ENCODE measurements at regions not wholly inside any gene's neighbourhood (a gene's known extent, or its start where the extent isn't known, plus 50 kb on each side); places are given as distances from the start of the nearest gene placed in this dataset.

- Histone ChIP-seq H3K27me3 (ENCODE audit: control insufficient read depth in 2 of 2, insufficient read depth in 2 of 2, low read length in 2 of 2) (no peaks in the 10 kb centered on the region), H3K4me2 (ENCODE audit: insufficient read depth, low read length) (no peak overlapping the region), H3K9ac (replicated peaks; ENCODE audit: extremely low read depth, insufficient read depth, low read length) (no peak overlapping the region), H3K27ac (ENCODE audit: insufficient read depth, low read depth, low read length) (no peak overlapping the region), H3K36me3 (ENCODE audit: control insufficient read depth in 2 of 2, extremely low read depth in 1 of 2, insufficient read depth in 2 of 2, low read length in 2 of 2) (no peaks in the 10 kb centered on the region), H3K4me1 (ENCODE audit: control insufficient read depth, extremely low read depth, insufficient read depth, low read length) (no peaks in the 10 kb centered on the region), H2AFZ (ENCODE audit: low read depth, low read length) (no peak overlapping the region), H3K79me2 (ENCODE audit: control insufficient read depth, insufficient read depth, low read length) (no peaks in the 10 kb centered on the region), H4K20me1 (replicated peaks; ENCODE audit: control insufficient read depth, extremely low read depth, insufficient read depth, low read length) (no peaks in the 10 kb centered on the region), H3K9me3 (replicated peaks; ENCODE audit: control insufficient read depth, insufficient read depth, low read length) (no peaks in the 10 kb centered on the region), H3K9me1 (replicated peaks; ENCODE audit: control insufficient read depth, extremely low read depth, insufficient read depth, low read length) (no peaks in the 10 kb centered on the region), H3K4me3 (replicated peaks in 1 of 3; ENCODE audit: insufficient read depth in 1 of 3, low read depth in 1 of 3, low read length in 3 of 3) (no peak overlapping the region)
- DNase-seq (ENCODE audit: low read depth, low spot score) (no peak), FAIRE-seq (no peak)
- TF ChIP-seq EZH2 (IDR thresholded peaks at IDR 0.05; ENCODE audit: borderline replicate concordance, low read depth, low read length, severe bottlenecking) (no peak), CTCF (IDR thresholded peaks at IDR 0.05; ENCODE audit: extremely low read depth in 1 of 2, insufficient read depth in 1 of 2, low read depth in 1 of 2, low read length in 2 of 2) (no peak), JUN (IDR thresholded peaks at IDR 0.05; ENCODE audit: borderline replicate concordance, insufficient read depth, insufficient read length, low read depth) (no peak), POLR2AphosphoS5 (IDR thresholded peaks at IDR 0.05; ENCODE audit: insufficient read depth, low read depth, low read length) (no peak), POLR2A (IDR thresholded peaks at IDR 0.05; ENCODE audit: low read depth, low read length) (no peak)
- intact Hi-C loops (cut with micrococcal nuclease): no loop called here
- ChIA-PET POLR2A (no interaction called here), CTCF (no interaction called here)
- dilution Hi-C loops (cut with MboI; ENCODE audit: extremely low pct_ligation_motif_present, low sequenced_read_pairs): no loop called here
- no TSS peak for BruUV-seq (replicated peaks)
These were observed 83.3 kb upstream of the BHLHE23 start for GRCh38 chr20:63090052-63090451.

GRCh38 chr20:63089051-63089907 is 82.5 kb upstream of the BHLHE23 start:
- Histone ChIP-seq H3K4me1 (ENCODE audit: control insufficient read depth, extremely low read depth, insufficient read depth, low read length) (no peaks in the 10 kb centered on the region), H3K4me3 (replicated peaks in 1 of 3; ENCODE audit: insufficient read depth in 1 of 3, low read depth in 1 of 3, low read length in 3 of 3) (no peak overlapping the region), H3K9me1 (replicated peaks; ENCODE audit: control insufficient read depth, extremely low read depth, insufficient read depth, low read length) (no peaks in the 10 kb centered on the region), H3K79me2 (ENCODE audit: control insufficient read depth, insufficient read depth, low read length) (no peaks in the 10 kb centered on the region), H3K9me3 (replicated peaks; ENCODE audit: control insufficient read depth, insufficient read depth, low read length) (no peaks in the 10 kb centered on the region), H3K9ac (replicated peaks; ENCODE audit: extremely low read depth, insufficient read depth, low read length) (no peak overlapping the region), H4K20me1 (replicated peaks; ENCODE audit: control insufficient read depth, extremely low read depth, insufficient read depth, low read length) (no peaks in the 10 kb centered on the region), H3K4me2 (ENCODE audit: insufficient read depth, low read length) (no peak overlapping the region), H3K27ac (ENCODE audit: insufficient read depth, low read depth, low read length) (no peak overlapping the region), H3K27me3 (ENCODE audit: control insufficient read depth in 2 of 2, insufficient read depth in 2 of 2, low read length in 2 of 2) (no peaks in the 10 kb centered on the region), H2AFZ (ENCODE audit: low read depth, low read length) (no peak overlapping the region), H3K36me3 (ENCODE audit: control insufficient read depth in 2 of 2, extremely low read depth in 1 of 2, insufficient read depth in 2 of 2, low read length in 2 of 2) (no peaks in the 10 kb centered on the region)
- TF ChIP-seq POLR2A (IDR thresholded peaks at IDR 0.05; ENCODE audit: low read depth, low read length) (no peak), MAX (IDR thresholded peaks at IDR 0.05; ENCODE audit: insufficient read depth, insufficient read length) (no peak), EZH2 (IDR thresholded peaks at IDR 0.05; ENCODE audit: borderline replicate concordance, low read depth, low read length, severe bottlenecking) (no peak), JUN (IDR thresholded peaks at IDR 0.05; ENCODE audit: borderline replicate concordance, insufficient read depth, insufficient read length, low read depth) (no peak), POLR2AphosphoS5 (IDR thresholded peaks at IDR 0.05; ENCODE audit: insufficient read depth, low read depth, low read length) (no peak), CTCF (IDR thresholded peaks at IDR 0.05; ENCODE audit: extremely low read depth in 1 of 2, insufficient read depth in 1 of 2, low read depth in 1 of 2, low read length in 2 of 2) (no peak), MYC (IDR thresholded peaks at IDR 0.05; ENCODE audit: low read depth, low read length) (no peak), GATA2 (IDR thresholded peaks at IDR 0.05; ENCODE audit: insufficient read depth, insufficient read length, low read depth, low read length) (no peak), FOS (IDR thresholded peaks at IDR 0.05; ENCODE audit: borderline replicate concordance, insufficient read depth, low read length) (no peak)
- POLR2A ChIA-PET: no interaction called here
- CTCF ChIA-PET: no interaction called here
- dilution Hi-C loops (cut with MboI; ENCODE audit: extremely low pct_ligation_motif_present, low sequenced_read_pairs) (no loop called here), intact Hi-C loops (cut with micrococcal nuclease) (no loop called here)
- no TSS peak for BruUV-seq (replicated peaks)
- DNase-seq (ENCODE audit: low read depth, low spot score) (no peak), FAIRE-seq (no peak)
